ENCODE measurements at regions not wholly inside any gene's neighbourhood (a gene's known extent, or its start where the extent isn't known, plus 50 kb on each side); places are given as distances from the start of the nearest gene placed in this dataset.

- TF ChIP-seq TCF7L2 (IDR thresholded peaks at IDR 0.05; ENCODE audit: borderline replicate concordance, extremely low read depth, insufficient read depth, insufficient read length): no peak
- no peak for TF ChIP-seq ZFX (IDR thresholded peaks at IDR 0.05)
- RAD21 ChIA-PET (ENCODE audit: low non-redundant PET in 1 of 2, low total read pairs in 2 of 2, uncharacterized antibody in 2 of 2, unreplicated experiment in 2 of 2): no interaction called here
- H3K9ac ChIP-seq (ENCODE audit: low read length): no peak overlapping the region
- H3K36me3 ChIP-seq (ENCODE audit: control insufficient read depth in 1 of 2, insufficient read depth in 2 of 2, low read length in 2 of 2): no peaks in the 10 kb centered on the region
- no peaks in the 10 kb centered on the region for H4K20me1 ChIP-seq (ENCODE audit: insufficient read depth)
- CTCF ChIA-PET: no interaction called here
- intact Hi-C loops (cut with micrococcal nuclease): no loop called here
- no peak overlapping the region for H2AFZ ChIP-seq (ENCODE audit: low read depth, low read length, poor library complexity, severe bottlenecking)
- POLR2A ChIA-PET: no interaction called here
- no peak overlapping the region for H3K4me3 ChIP-seq (replicated peaks in 1 of 2; ENCODE audit: low read depth in 1 of 2, low read length in 2 of 2)
- no peak overlapping the region for H3K4me2 ChIP-seq (ENCODE audit: low read length)
- no TSS peak for BruUV-seq (replicated peaks)
- H3K79me2 ChIP-seq (ENCODE audit: insufficient read depth, low read length): no peaks in the 10 kb centered on the region
- no peaks in the 10 kb centered on the region for H3K27me3 ChIP-seq (ENCODE audit: insufficient read depth, low read length)
- no peaks in the 10 kb centered on the region for H3K9me3 ChIP-seq (ENCODE audit: control insufficient read depth in 1 of 2, insufficient read depth in 1 of 2, low read depth in 1 of 2, low read length in 2 of 2)
- H3K27ac ChIP-seq (ENCODE audit: low read depth, low read length): no peak overlapping the region
- ATAC-seq: no peak
- DNase-seq (ENCODE audit: low read depth, low spot score): no peak
- no peaks in the 10 kb centered on the region for H3K4me1 ChIP-seq (ENCODE audit: control insufficient read depth in 1 of 2, insufficient read depth in 2 of 2, low read length in 2 of 2)
- no peaks in the 10 kb centered on the region for H3K9me2 ChIP-seq (ENCODE audit: insufficient read depth)
Observed at GRCh38 chrX:20432048-20432447, 165.3 kb upstream of the RPS6KA3 start.

- Histone ChIP-seq H3K27me3 (ENCODE audit: insufficient read depth, low read length) (no peaks in the 10 kb centered on the region), H4K20me1 (ENCODE audit: insufficient read depth) (no peaks in the 10 kb centered on the region), H3K4me1 (ENCODE audit: control insufficient read depth in 1 of 2, insufficient read depth in 2 of 2, low read length in 2 of 2) (no peaks in the 10 kb centered on the region), H3K4me3 (replicated peaks in 1 of 2; ENCODE audit: low read depth in 1 of 2, low read length in 2 of 2) (no peak overlapping the region), H3K4me2 (ENCODE audit: low read length) (no peak overlapping the region), H2AFZ (ENCODE audit: low read depth, low read length, poor library complexity, severe bottlenecking) (no peak overlapping the region), H3K36me3 (ENCODE audit: control insufficient read depth in 1 of 2, insufficient read depth in 2 of 2, low read length in 2 of 2) (no peaks in the 10 kb centered on the region), H3K9me2 (ENCODE audit: insufficient read depth) (no peaks in the 10 kb centered on the region), H3K9me3 (ENCODE audit: control insufficient read depth in 1 of 2, insufficient read depth in 1 of 2, low read depth in 1 of 2, low read length in 2 of 2) (no peaks in the 10 kb centered on the region), H3K9ac (ENCODE audit: low read length) (no peak overlapping the region), H3K79me2 (ENCODE audit: insufficient read depth, low read length) (no peaks in the 10 kb centered on the region), H3K27ac (ENCODE audit: low read depth, low read length) (no peak overlapping the region)
- TF ChIP-seq, protein P1, sequence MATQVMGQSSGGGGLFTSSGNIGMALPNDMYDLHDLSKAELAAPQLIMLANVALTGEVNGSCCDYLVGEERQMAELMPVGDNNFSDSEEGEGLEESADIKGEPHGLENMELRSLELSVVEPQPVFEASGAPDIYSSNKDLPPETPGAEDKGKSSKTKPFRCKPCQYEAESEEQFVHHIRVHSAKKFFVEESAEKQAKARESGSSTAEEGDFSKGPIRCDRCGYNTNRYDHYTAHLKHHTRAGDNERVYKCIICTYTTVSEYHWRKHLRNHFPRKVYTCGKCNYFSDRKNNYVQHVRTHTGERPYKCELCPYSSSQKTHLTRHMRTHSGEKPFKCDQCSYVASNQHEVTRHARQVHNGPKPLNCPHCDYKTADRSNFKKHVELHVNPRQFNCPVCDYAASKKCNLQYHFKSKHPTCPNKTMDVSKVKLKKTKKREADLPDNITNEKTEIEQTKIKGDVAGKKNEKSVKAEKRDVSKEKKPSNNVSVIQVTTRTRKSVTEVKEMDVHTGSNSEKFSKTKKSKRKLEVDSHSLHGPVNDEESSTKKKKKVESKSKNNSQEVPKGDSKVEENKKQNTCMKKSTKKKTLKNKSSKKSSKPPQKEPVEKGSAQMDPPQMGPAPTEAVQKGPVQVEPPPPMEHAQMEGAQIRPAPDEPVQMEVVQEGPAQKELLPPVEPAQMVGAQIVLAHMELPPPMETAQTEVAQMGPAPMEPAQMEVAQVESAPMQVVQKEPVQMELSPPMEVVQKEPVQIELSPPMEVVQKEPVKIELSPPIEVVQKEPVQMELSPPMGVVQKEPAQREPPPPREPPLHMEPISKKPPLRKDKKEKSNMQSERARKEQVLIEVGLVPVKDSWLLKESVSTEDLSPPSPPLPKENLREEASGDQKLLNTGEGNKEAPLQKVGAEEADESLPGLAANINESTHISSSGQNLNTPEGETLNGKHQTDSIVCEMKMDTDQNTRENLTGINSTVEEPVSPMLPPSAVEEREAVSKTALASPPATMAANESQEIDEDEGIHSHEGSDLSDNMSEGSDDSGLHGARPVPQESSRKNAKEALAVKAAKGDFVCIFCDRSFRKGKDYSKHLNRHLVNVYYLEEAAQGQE (IDR thresholded peaks at IDR 0.05; ENCODE audit: low read depth): no peak
- no peak for TF ChIP-seq RAD21 (IDR thresholded peaks at IDR 0.05; ENCODE audit: low read depth)
- POLR2A ChIA-PET: no interaction called here
- ATAC-seq (no peak), DNase-seq (ENCODE audit: low read depth, low spot score) (no peak)
- no TSS peak for BruUV-seq (replicated peaks)
- RAD21 ChIA-PET (ENCODE audit: low non-redundant PET in 1 of 2, low total read pairs in 2 of 2, uncharacterized antibody in 2 of 2, unreplicated experiment in 2 of 2): no interaction called here
- intact Hi-C loops (cut with micrococcal nuclease): no loop called here
- CTCF ChIA-PET: no interaction called here
Observed at GRCh38 chrX:20431486-20431885, 164.8 kb upstream of the RPS6KA3 start.
